SK-N-SH (cell line): ENCODE measurements at regions not wholly inside any gene's neighbourhood (a gene's known extent, or its start where the extent isn't known, plus 50 kb on each side); places are given as distances from the start of the nearest gene placed in this dataset.

ENCODE experiments used
- CTCF ChIA-PET: fragments of 300-600, 350-600 bp; formaldehyde crosslinking; extraction: SDS; loops from one replicate; lab custom pipeline; 2021; lab: Yijun Ruan, JAX
- POLR2A ChIA-PET: fragments of 350-600 bp; sonication (Branson Sonifier 250); formaldehyde crosslinking; extraction: SDS; loops from one replicate; lab custom pipeline; 2020; ENCODE audit warnings: antibody characterized with exemption, inconsistent platforms; lab: Yijun Ruan, JAX
- DNase-seq: peaks from one replicate; pipeline ENCODE4 v3.0.0; 2012
- H2AFZ ChIP-seq: fragments of 200-600 bp; sonication (generic); 2 replicates; pipeline ENCODE4 v1.8.1; 2016; ENCODE audit warnings: antibody characterized with exemption, mild to moderate bottlenecking, low read depth
- H3F3A ChIP-seq: fragments of 200-600 bp; sonication (generic); replicated peaks from 2 replicates; pipeline ENCODE3; 2016; ENCODE audit warnings: antibody characterized with exemption, mild to moderate bottlenecking; ENCODE audit not compliant: insufficient read depth
- H3K27ac ChIP-seq, 2 experiments: fragments of 200-500 bp in 1 of 2; fragments of 200-600 bp in 1 of 2; sonication (Bioruptor generic) in 1 of 2; sonication (generic), shearing (Covaris generic) in 1 of 2; 2 replicates each; pipeline versions ENCODE4 v1.5.1 to v1.6.1; 2014 to 2016; ENCODE audit warnings: low read depth in 2 of 2, inconsistent platforms in 1 of 2, low read length in 1 of 2, mild to moderate bottlenecking in 1 of 2, mixed read lengths in 1 of 2
- H3K27me3 ChIP-seq: fragments of 200-600 bp; sonication (generic), shearing (Covaris generic); 2 replicates; pipeline ENCODE4 v1.6.1; 2016; ENCODE audit warnings: mixed run types; ENCODE audit not compliant: insufficient read depth
- H3K36me3 ChIP-seq, 2 experiments: fragments of 200-500 bp in 1 of 2; fragments of 200-600 bp in 1 of 2; sonication (Bioruptor generic) in 1 of 2; sonication (generic) in 1 of 2; replicated peaks in 1 of 2; 2 replicates each; pipeline versions ENCODE3 to v1.5.1; 2014 to 2016; ENCODE audit warnings: low read length in 1 of 2, mild to moderate bottlenecking in 1 of 2; ENCODE audit not compliant: insufficient read depth in 2 of 2, control insufficient read depth in 1 of 2
- H3K4me1 ChIP-seq, 2 experiments: fragments of 200-500 bp in 1 of 2; fragments of 200-600 bp in 1 of 2; sonication (Bioruptor generic) in 1 of 2; sonication (generic), shearing (Covaris generic) in 1 of 2; 2 replicates each; pipeline versions ENCODE4 v1.5.1 to v1.6.1; 2014 to 2016; ENCODE audit warnings: low read depth in 1 of 2, low read length in 1 of 2, mixed run types in 1 of 2; ENCODE audit not compliant: insufficient read depth in 2 of 2, control insufficient read depth in 1 of 2
- H3K4me2 ChIP-seq: fragments of 200-600 bp; sonication (generic), shearing (Covaris generic); 2 replicates; pipeline ENCODE4 v1.6.1; 2017; ENCODE audit warnings: mixed run types
- H3K4me3 ChIP-seq, 2 experiments: fragments of 200-500 bp in 1 of 2; fragments of 200-600 bp in 1 of 2; sonication (Bioruptor generic) in 1 of 2; sonication (generic), shearing (Covaris generic) in 1 of 2; 2 replicates each; pipeline versions ENCODE4 v1.5.1 to v1.8.1; 2014 to 2016; ENCODE audit warnings: low read depth in 2 of 2, inconsistent platforms in 1 of 2, low read length in 1 of 2, mild to moderate bottlenecking in 1 of 2, mixed read lengths in 1 of 2, moderate library complexity in 1 of 2
- H3K79me2 ChIP-seq: fragments of 200-600 bp; sonication (generic); 2 replicates; pipeline ENCODE4 v1.8.1; 2017; ENCODE audit warnings: mild to moderate bottlenecking; ENCODE audit not compliant: insufficient read depth
- H3K9ac ChIP-seq: fragments of 200-600 bp; sonication (generic); 2 replicates; pipeline ENCODE4 v1.6.1; 2017; ENCODE audit warnings: mixed run types
- H3K9me2 ChIP-seq: fragments of 200-600 bp; sonication (generic); 2 replicates; pipeline ENCODE4 v1.6.1; 2017; ENCODE audit warnings: mixed run types
- H3K9me3 ChIP-seq: fragments of 200-600 bp; sonication (generic); 2 replicates; pipeline ENCODE4 v1.6.1; 2017; ENCODE audit warnings: mixed run types, mild to moderate bottlenecking, moderate library complexity
- H4K20me1 ChIP-seq: fragments of 200-600 bp; sonication (generic); 2 replicates; pipeline ENCODE4 v1.6.1; 2017; ENCODE audit warnings: mild to moderate bottlenecking, mixed run types; ENCODE audit not compliant: insufficient read depth
- ELF1 ChIP-seq: IDR thresholded peaks from 2 replicates; pipeline ENCODE4 v1.4.0; 2012
- EP300 ChIP-seq, 2 experiments: IDR thresholded peaks; 2 replicates each; pipeline versions ENCODE4 v1.4.0 to v1.6.1; 2012; ENCODE audit warnings: borderline replicate concordance in 1 of 2, low read depth in 1 of 2, low read length in 1 of 2
- EZH2phosphoT487 ChIP-seq: fragments of 200-600 bp; sonication (generic); IDR thresholded peaks from 2 replicates; pipeline ENCODE4 v1.6.1; 2017; ENCODE audit warnings: low read depth, mixed run types, mild to moderate bottlenecking, antibody characterized with exemption, moderate library complexity, borderline replicate concordance
- FOXM1 ChIP-seq: IDR thresholded peaks from 2 replicates; pipeline ENCODE4 v1.4.0; 2012; ENCODE audit warnings: low read depth, mild to moderate bottlenecking
- IRF3 ChIP-seq: fragments of 150-350 bp; IDR thresholded peaks from 2 replicates; pipeline ENCODE4 v1.6.1; 2016; ENCODE audit warnings: mild to moderate bottlenecking, low read depth, low read length
- MEF2A ChIP-seq: IDR thresholded peaks from 2 replicates; pipeline ENCODE4 v1.4.0; 2012; ENCODE audit warnings: low read depth, borderline replicate concordance
- NFIC ChIP-seq: IDR thresholded peaks from 2 replicates; pipeline ENCODE4 v1.4.0; 2012; ENCODE audit warnings: borderline replicate concordance
- NRF1 ChIP-seq: IDR thresholded peaks from 2 replicates; pipeline ENCODE4 v1.6.1; 2012; ENCODE audit warnings: low read depth, mild to moderate bottlenecking, low read length
- REST ChIP-seq: IDR thresholded peaks from 2 replicates; pipeline ENCODE4 v1.6.1; 2012; ENCODE audit warnings: mild to moderate bottlenecking, low read depth, low read length, moderate library complexity
- SIN3A ChIP-seq: IDR thresholded peaks from 2 replicates; pipeline ENCODE4 v1.6.1; 2012; ENCODE audit warnings: low read depth, mild to moderate bottlenecking, low read length, moderate library complexity, borderline replicate concordance
- TAF1 ChIP-seq: IDR thresholded peaks from 2 replicates; pipeline ENCODE4 v1.6.1; 2012; ENCODE audit warnings: low read depth, mild to moderate bottlenecking, low read length, moderate library complexity, borderline replicate concordance
- USF2 ChIP-seq: fragments of 150-350 bp; IDR thresholded peaks from 2 replicates; pipeline ENCODE4 v1.6.1; 2017; ENCODE audit warnings: antibody characterized with exemption, low read length, low read depth, borderline replicate concordance
- YY1 ChIP-seq: IDR thresholded peaks from 2 replicates; pipeline ENCODE4 v1.4.0; 2012; ENCODE audit warnings: low read depth, mild to moderate bottlenecking
- ZBTB33 ChIP-seq: IDR thresholded peaks from 2 replicates; pipeline ENCODE4 v1.4.0; 2012; ENCODE audit warnings: low read depth, borderline replicate concordance
- WGBS: methylation state at CpG from one replicate; pipeline ENCODE4 v1.1.6; 2017; ENCODE audit warnings: low lambda C conversion rate; 5-methylcytosine and 5-hydroxymethylcytosine counted together

- H3K4me3 ChIP-seq = no peak overlapping the region
- POLR2A ChIA-PET = no interaction called here
- H3K9me3 ChIP-seq = no peaks in the 10 kb centered on the region
- WGBS = 2% methylated on average over 3 of the region's 3 CpGs
- H4K20me1 ChIP-seq = no peaks in the 10 kb centered on the region
- no peaks in the 10 kb centered on the region for H3F3A ChIP-seq
- H3K9me2 ChIP-seq = no peaks in the 10 kb centered on the region
- no peaks in the 10 kb centered on the region for H3K79me2 ChIP-seq
- H3K27me3 ChIP-seq = no peaks in the 10 kb centered on the region
- TF ChIP-seq TAF1 (no peak), SIN3A (no peak), MEF2A (no peak), ELF1 (no peak), FOXM1 (no peak), EZH2phosphoT487 (no peak), NRF1 (no peak), EP300 (IDR thresholded peaks at IDR 0.05; ENCODE audit: borderline replicate concordance in 1 of 2, low read depth in 1 of 2, low read length in 1 of 2) (no peak), REST (no peak), USF2 (no peak), IRF3 (no peak), ZBTB33 (no peak), YY1 (no peak), NFIC (no peak)
- no peak overlapping the region for H2AFZ ChIP-seq
- H3K9ac ChIP-seq = no peak overlapping the region
- CTCF ChIA-PET = no interaction called here
- no peak overlapping the region for H3K4me2 ChIP-seq
- no peak for DNase-seq
- no peaks in the 10 kb centered on the region for H3K4me1 ChIP-seq
- no peak overlapping the region for H3K27ac ChIP-seq
- no peaks in the 10 kb centered on the region for H3K36me3 ChIP-seq
Measured at GRCh38 chrX:147228153-147228552, 413.6 kb upstream of the CXorf51A start.
